Kidney glomerular epithelial cell (primary cell): ENCODE measurements at regions not wholly inside any gene's neighbourhood (a gene's known extent, or its start where the extent isn't known, plus 50 kb on each side); places are given as distances from the start of the nearest gene placed in this dataset.
"Not testable (repeated sequence)": the region's sequence is repeated elsewhere in the genome, so short reads cannot be mapped to it uniquely, and the experiment has no call there.

ENCODE experiments used
- DNase-seq: peaks from one replicate; lab custom pipeline; 2025; lab: John Stamatoyannopoulos, UW

DNA sequence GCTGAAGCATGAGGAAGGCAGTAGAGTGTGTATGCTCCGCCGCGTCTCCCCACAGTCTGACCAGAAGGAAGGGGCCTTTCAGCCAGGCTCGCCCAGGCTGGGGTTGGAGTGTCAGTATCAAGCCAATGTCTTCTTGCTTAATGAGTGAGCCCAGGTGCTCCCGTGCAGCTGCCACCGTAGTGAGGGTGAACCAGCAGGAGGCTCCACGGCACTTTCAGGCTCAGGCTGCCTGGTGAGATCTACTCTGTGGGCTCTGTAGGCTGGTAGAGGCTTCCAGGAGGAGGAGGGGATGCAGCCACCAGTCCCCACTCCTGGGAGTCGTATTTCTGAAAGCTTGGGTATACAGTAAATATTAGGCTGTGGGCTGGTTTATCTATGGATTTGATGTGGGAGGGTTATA lies 98.1 kb upstream of the ADCY2 start:
- DNase-seq, result not testable (repeated sequence)

DNA sequence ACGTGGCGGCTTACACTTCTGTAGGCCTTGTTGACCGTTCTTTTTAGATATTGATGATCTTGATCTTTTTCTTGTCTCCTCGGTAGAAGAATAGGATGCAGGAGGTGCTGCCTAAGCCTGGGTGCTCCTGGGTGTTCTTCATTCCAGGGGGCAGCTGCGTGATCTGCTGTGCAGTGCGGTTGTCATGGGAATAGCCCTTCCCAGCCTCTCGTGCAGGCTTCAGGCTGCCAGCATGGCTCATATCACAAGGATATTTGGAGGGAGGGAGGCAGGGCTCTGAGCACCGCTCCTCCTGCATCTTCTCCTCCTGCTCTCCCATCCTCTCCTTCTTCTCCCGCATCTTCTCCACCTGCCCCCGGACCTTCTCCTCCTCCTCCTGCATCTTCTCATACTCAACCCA lies 96.2 kb upstream of the ADCY2 start:
- DNase-seq, result not testable (repeated sequence)

DNA sequence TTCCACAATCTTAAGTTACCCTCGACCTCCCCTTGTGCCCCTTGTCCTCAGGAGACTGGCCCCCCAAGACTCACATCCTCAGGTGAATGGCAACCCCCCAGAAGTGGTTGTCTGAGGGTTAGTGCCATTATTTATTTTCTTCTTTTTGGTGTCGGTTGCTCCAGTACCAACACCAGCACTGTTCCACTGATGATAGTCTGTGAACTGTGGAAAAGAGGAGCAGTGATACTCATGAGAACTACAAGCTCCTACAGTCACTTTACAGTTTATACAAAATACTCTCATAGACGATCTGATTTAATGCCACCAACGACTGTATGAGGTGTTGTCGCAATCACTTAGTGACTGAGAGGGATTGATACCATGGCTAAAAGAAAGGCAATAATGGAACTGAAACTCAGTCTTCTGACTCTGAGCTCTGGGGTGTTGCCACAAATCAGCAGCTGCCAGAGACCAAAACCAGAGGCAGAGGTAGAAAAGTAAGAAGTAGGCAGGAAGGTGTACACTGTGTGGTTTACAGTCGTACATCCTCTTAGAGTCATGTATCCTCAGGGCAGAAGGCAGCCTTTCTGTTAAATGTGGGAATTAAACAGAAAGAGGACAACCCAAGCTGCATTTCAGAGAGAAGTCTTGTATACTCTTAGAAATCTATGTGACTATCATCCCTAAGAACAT lies 90.8 kb upstream of the ADCY2 start:
- not testable (repeated sequence) for DNase-seq

DNA sequence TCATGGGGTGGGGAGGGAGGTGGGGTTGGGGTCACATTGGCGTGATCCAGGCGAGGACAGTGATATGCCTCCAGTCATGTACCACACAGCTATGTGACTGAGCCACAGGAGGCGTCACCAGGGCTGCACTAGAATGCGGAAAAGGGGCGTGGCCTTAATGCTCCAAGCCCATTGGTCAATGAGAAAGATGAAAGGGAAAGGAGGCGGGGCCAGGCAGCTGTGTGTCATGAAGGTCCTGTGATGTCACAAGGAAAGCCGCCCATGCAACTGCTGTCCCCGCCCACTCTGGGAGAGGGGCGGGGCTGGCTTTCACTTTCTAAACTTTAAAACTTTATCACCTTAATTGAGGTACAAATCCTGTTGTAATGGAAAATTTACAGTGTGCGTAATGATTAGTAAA lies 89.4 kb upstream of the ADCY2 start:
- DNase-seq, result not testable (repeated sequence)

DNA sequence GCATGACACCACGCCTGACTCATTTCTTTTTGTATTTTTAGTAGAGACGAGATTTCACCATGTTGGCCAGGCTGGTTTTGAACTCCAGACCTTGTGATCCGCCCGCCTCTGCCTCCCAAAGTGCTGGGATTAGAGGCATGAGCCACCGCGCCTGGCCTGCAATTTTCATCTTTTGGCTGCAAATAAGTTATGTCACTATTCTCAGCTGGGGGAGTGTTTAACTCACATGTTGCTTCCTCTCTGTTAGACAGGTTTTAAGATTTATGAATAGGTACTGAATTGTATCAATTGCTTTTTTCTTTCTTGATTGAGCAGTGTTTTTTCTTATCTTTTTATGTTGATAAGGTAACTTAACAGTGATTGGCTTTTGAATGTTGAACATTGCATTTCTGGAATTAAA lies 88.2 kb upstream of the ADCY2 start:
- DNase-seq, result not testable (repeated sequence)

DNA sequence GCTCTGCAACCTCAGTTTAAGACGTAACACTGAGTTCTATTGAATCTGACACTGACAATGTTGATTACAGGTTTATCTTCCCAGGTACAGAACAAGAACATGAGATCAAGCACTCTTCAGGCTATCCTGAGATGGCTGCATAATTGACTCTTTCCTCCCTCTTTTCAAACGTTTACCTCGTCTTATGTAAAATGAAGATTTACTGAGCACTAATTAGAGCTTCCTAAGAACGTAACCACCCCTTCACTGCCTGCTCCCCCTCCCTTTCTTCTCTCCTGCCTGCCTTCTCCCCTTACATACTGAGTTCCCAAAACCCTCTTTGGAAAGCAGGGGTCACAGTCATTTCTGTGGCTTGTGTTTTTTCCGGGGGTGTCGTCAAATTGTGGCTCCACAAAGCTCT lies 86.2 kb upstream of the ADCY2 start:
- not testable (repeated sequence) for DNase-seq

DNA sequence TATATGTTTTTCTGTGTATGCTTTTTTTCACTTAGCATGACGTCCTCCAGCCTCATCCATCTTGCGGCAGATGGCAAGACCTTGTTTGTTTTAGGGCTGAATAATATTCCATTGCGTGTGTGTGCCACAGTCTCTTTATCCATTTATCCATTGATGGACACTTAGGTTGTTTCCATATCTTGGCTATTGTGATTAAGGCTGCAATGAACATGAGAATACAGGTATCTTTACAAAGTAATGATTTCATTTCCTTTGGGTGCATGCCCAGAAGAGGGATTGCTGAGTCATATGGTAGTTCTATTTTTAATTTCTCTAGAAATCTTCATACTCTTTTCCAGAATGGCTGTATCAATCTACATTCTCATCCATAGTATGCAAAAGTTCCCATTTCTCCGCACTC lies 85.3 kb upstream of the ADCY2 start:
- DNase-seq, result not testable (repeated sequence)

DNA sequence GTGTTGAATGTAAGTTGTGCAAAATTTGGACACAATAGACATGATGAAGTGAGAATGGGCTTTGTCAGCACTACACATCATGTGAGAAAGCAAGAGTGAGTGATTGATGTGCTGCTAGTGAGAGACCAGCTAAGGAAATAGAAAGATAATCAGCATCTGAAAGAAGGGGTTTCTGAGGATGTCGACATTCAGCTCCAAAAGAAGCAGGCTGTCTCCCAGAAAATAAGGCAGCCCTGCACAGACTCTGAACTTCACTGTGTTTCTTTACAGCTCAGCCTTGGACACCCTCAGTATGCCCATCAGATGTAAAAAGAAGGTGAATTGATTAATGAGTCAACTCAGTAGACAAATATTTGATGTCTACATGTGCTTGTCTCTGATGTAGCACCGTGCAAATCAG lies 80.8 kb upstream of the ADCY2 start:
- DNase-seq, result no peak

DNA sequence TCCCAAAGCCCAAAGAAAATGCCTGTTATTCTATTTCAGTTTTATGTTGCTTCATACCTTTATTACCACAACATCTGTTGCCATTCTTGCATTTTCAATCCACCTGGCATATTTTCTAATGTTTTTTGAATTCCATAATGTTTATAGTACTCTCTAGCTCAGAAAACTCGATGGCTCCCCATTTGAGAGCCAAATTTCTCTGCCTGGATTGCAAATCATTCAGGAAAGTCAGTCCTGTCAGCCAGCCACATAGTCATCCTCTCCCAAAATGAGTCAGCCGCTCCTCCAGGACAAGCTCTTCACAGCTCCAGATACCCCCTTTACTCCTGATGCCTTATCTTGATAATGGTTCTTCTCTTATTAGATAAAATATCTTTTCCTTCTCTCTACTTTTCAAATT lies 78.2 kb upstream of the ADCY2 start:
- no peak for DNase-seq

DNA sequence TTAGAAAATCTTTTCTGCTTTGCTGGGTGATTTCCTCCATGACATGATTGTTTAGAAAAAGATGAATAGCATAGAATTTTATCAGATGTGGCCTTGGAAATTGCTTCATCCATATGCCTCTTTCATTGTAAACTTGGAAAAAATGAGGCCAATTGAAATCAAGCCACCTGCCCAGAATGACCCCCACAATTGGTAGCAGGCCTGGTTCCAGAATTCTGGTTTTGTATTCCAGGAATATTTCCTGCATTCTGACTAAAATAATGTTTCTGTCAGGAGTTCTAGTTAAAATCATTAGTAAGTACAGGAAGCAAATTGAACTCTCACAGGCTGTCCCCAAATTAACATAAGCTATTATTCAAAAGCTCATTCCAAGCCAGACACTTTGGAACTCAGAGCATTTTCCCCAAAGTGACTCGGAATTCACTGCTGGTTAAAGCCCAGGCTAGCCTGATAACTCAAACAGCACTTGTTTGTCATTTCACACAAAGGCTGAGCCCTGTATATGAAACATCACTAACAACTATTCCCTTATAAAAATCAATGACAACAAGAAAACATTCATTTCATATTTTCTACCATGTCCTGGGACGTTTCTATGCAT lies 75.1 kb upstream of the ADCY2 start:
- no peak for DNase-seq

DNA sequence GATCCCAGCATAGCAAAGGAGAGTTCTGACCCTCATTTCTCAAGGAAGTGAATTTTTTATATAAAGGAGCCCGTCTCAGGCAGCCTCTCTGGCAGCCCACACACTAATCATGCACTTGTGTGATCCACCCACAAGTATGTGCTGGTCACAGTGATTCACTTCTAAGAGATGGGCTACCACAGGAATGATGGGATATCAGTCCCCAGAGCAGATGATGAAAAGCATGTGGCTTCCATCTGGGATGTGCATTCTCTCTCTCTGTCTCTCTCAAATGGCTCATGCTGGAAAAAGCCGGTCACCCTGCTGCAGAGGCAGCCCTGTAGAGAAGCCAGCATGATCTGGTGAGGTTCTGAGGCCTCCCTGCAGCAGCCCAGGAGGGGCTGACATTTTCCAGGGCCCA lies 74.2 kb upstream of the ADCY2 start:
- DNase-seq, result no peak

DNA sequence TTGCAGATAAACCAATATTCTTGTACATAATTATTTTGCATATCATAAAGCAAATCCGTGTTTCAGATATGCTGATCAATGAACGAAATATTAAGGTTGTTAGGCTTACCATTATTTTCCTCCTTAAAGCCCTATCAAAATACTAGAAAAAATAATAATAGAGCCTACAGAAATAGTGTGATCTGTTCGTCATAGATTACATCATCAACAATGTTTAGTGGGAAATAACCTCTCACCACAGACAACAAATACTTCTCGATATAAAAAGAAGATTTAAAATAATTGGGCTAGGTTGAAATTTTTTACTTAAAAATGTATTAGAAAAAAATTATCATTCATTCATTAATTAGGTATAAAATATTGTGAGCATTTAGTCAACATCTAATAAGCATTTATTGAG lies 71.0 kb upstream of the ADCY2 start:
- no peak for DNase-seq

DNA sequence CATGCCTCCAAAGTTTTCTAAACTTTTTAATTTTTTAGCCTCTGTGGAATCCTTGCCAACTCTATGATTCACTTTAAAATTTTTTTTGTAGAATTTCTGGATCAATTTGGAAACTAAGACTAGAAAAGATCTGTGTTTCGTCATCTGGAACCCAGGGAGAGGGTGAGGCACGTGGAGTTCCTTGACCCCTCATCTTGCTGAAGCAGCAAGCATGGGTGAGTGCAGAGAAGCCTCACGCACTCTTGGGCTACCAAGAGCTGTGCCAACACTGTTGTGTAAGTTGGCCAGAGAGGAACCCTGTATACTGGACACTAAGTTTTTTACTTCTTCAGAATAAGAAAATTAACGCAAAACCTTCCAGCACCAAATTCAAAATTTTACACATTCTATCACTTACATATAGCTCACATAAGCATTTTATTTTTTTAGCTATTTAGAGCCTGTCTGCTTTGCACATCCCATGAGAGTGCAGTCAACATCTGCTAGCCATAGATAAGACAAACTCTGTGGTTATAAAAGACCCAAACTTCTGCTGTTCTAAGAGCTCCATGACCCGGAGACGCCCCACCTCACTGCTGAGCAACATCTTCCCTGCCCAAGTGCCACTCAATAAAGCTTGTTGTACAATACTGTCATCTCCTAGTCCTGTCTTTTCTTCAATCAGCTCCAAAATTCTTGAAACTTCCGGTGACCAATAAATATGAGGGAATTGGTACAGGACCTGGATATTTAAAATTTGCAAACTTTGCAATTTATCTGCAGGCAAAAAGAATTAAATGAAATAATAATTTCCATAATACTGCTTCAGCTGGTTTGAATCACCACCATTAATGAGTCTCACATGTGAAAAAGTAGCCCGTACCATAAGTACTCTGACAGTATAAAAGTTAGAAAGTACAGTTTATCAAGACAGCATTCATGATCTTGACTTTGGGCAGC lies 69.7 kb upstream of the ADCY2 start:
- no peak for DNase-seq

DNA sequence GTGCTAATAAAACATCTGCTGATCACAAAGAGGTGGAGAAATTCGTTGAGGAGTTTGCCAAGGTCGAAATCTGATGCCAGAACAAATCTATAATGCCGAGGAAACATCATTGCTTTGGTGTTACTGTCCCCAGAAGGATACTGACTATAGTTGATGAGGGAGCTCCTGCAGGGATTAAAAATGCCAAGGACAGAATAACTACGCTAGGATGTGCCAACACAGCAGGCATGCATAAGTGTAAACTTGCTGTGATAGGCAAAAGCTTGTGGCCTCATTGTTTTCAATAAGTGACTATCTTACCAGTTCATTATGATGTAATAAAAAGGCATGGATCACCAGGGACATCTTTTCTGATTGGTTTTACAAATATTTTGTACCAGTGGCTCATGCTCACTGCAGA lies 66.8 kb upstream of the ADCY2 start:
- no peak for DNase-seq

DNA sequence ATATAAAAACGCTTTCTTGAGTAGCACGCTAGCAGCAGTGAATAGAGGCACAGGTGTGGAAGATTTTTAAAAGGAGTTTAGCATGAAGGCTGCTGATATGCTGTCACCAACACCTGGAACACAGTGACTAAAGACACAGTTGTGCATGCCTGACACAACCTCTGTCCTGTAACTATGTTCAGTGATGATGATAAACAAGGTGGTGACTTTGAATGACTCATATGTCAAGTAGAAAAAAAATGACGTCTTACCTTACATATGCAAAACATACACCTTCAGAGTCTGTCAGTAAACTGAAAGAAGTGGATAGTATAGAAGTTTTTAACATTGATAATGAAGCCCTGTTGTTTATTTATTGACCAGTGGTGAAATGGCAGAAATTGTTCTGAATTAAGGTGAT lies 66.2 kb upstream of the ADCY2 start:
- no peak for DNase-seq

DNA sequence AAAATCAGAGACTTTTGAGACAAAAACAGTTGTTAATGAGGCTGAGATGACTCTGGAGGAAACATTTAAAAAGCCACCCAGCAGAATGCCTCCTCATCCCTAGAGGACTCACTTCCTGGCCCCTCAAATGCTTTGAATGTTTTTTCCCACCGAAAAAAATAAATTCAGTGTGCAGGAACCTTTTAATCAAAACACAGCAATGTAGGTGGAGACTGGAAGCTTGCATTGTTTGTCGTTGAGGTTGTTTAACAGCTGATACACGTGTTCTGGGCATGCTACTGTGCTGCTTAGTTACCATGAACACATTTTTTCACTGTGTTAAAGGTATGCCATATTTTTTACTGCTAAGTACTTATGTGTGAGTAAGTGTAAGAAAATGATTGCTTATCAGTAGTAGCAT lies 65.7 kb upstream of the ADCY2 start:
- DNase-seq, result no peak

DNA sequence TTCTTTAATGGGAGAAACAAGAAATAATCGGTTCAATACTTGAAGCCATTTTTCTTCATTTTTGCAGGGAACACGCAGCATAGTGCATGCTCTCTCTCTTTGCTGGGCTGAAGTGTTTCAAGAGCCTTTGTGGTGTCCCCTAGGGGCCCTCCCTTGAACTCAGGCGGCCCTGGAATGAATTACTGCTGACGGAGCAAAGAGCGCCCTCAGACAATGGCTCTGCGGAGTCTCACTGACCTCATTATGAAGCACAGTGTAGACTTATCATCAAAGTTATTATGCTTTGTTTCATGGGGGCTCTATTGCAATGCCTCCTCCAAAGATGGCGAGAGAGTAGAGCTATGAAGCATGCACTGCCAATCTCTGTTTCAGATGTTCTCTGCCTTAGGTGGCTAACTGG lies 64.8 kb upstream of the ADCY2 start:
- no peak for DNase-seq
